ENCODE measurements at regions not wholly inside any gene's neighbourhood (a gene's known extent, or its start where the extent isn't known, plus 50 kb on each side); places are given as distances from the start of the nearest gene placed in this dataset.

- CTCF ChIA-PET = interaction anchor here (1.0 to 1.9 kb wide), 8 partner anchors 10 to 96 kb away, joined by 3 to 4 read pairs (median 3); no protein-coding TSS in a partner anchor
- no peak for TF ChIP-seq CTCF (IDR thresholded peaks at IDR 0.05; ENCODE audit: control extremely low read depth, extremely low read depth, low read depth, missing control alignments)
- DNase-seq (ENCODE audit: extremely low spot score) = no peak
- POLR2A ChIA-PET = no interaction called here
Observed at GRCh38 chr14:53601409-53601808, 355.2 kb downstream of the BMP4 start.

- ChIA-PET CTCF (interaction anchor here (1.3 kb wide), 1 partner anchor 10 kb away, joined by 3 read pairs; no protein-coding TSS in a partner anchor), POLR2A (no interaction called here)
- DNase-seq (ENCODE audit: extremely low spot score) = no peak
- no peak for TF ChIP-seq CTCF (IDR thresholded peaks at IDR 0.05; ENCODE audit: control extremely low read depth, extremely low read depth, low read depth, missing control alignments)
Observed at GRCh38 chr14:53599221-53599945, 357.2 kb downstream of the BMP4 start.

- TF ChIP-seq CTCF (IDR thresholded peaks at IDR 0.05; ENCODE audit: control extremely low read depth, extremely low read depth, low read depth, missing control alignments) = no peak
- ChIA-PET POLR2A (no interaction called here), CTCF (interaction anchor here (0.8 to 1.3 kb wide), 3 partner anchors 10 to 57 kb away, joined by 4 to 6 read pairs (median 4); no protein-coding TSS in a partner anchor)
- no peak for DNase-seq (ENCODE audit: extremely low spot score)
Observed at GRCh38 chr14:53596853-53597525, 359.6 kb downstream of the BMP4 start.

- ChIA-PET POLR2A (no interaction called here), CTCF (no interaction called here)
- no peak for DNase-seq (ENCODE audit: extremely low spot score)
- no peak for TF ChIP-seq CTCF (IDR thresholded peaks at IDR 0.05; ENCODE audit: control extremely low read depth, extremely low read depth, low read depth, missing control alignments)
Observed at GRCh38 chr14:53591816-53592215, 364.8 kb downstream of the BMP4 start.

GRCh38 chr14:53581504-53581903 is 375.1 kb downstream of the BMP4 start:
- no peak for DNase-seq (ENCODE audit: extremely low spot score)
- ChIA-PET POLR2A (no interaction called here), CTCF (interaction anchor here (1.1 to 1.5 kb wide), 2 partner anchors 11 to 24 kb away, joined by 3 read pairs; no protein-coding TSS in a partner anchor)
- no peak for TF ChIP-seq CTCF (IDR thresholded peaks at IDR 0.05; ENCODE audit: control extremely low read depth, extremely low read depth, low read depth, missing control alignments)

GRCh38 chr14:53571641-53572328 is 384.8 kb downstream of the BMP4 start:
- POLR2A ChIA-PET = no interaction called here
- CTCF ChIA-PET = interaction anchor here (0.7 to 4.6 kb wide), 7 partner anchors 14 to 131 kb away, joined by 3 to 22 read pairs (median 3); no protein-coding TSS in a partner anchor
- no peak for DNase-seq (ENCODE audit: extremely low spot score)

More at GRCh38 chr14:53571641-53572328, 384.8 kb downstream of the BMP4 start:
- no peak for TF ChIP-seq CTCF (IDR thresholded peaks at IDR 0.05; ENCODE audit: control extremely low read depth, extremely low read depth, low read depth, missing control alignments)

All from GM10248 (cell line).